HG02610 (cell line): ENCODE measurements at regions not wholly inside any gene's neighbourhood (a gene's known extent, or its start where the extent isn't known, plus 50 kb on each side); places are given as distances from the start of the nearest gene placed in this dataset.

Experiments used
- ATAC-seq: cut with Tn5 transposase; IDR thresholded peaks from one replicate; pipeline ENCODE4 v1.9.1; 2021; ENCODE audit warnings: mild to moderate bottlenecking, moderate library complexity; ENCODE audit not compliant: unreplicated experiment

DNA sequence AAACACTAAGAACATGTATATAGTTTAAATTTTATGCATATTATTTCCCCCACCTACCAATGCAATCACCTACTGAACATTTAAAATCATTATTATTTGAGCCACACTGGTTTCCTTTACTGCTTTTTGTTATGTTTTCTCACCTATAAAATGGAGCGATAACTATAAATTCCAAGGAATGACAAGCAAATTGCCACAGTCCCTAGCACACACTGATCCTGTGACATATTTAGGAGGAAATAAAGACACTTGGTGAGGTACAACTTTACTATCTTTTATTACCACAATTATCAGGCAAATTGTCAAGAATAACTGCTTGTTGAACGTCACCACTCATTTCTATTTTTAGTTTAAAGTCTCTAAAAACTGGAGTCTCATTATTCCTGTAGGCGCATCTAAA lies 1693.6 kb downstream of the EFNA5 start:
- no peak for ATAC-seq

GRCh38 chr5:105970919-105971318 lies 1699.8 kb downstream of the EFNA5 start:
- ATAC-seq, result no peak

- ATAC-seq, result no peak
Measured at GRCh38 chr5:105968981-105969380, 1701.8 kb downstream of the EFNA5 start.

DNA sequence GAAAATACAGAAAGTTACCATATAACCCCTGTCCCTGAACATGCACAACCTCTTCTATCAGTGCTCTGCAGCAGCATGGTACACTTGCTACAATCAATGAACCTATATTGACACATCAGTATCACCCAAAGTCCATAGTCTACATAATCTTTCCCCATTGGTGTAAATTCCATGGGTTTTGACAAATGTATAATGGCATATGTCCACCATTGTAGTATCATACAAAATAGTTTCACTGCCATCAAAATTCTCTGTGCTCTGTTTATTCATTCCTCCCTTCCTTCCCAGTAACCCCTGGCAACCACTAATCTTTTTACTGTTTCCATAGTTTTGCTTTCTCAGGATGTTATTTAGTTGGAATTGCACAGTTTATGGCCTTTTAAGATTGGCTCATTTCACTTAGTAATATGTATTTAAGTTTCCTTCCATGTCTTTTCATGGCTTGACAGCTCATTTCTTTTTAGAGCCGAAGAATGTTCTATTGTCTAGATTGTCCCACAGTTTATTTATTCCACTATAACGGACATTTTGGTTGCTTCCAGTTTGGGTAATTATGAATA lies 1707.0 kb downstream of the EFNA5 start:
- ATAC-seq, result no peak

- ATAC-seq, result no peak
Measured at GRCh38 chr5:105961572-105961971, 1709.2 kb downstream of the EFNA5 start.

DNA sequence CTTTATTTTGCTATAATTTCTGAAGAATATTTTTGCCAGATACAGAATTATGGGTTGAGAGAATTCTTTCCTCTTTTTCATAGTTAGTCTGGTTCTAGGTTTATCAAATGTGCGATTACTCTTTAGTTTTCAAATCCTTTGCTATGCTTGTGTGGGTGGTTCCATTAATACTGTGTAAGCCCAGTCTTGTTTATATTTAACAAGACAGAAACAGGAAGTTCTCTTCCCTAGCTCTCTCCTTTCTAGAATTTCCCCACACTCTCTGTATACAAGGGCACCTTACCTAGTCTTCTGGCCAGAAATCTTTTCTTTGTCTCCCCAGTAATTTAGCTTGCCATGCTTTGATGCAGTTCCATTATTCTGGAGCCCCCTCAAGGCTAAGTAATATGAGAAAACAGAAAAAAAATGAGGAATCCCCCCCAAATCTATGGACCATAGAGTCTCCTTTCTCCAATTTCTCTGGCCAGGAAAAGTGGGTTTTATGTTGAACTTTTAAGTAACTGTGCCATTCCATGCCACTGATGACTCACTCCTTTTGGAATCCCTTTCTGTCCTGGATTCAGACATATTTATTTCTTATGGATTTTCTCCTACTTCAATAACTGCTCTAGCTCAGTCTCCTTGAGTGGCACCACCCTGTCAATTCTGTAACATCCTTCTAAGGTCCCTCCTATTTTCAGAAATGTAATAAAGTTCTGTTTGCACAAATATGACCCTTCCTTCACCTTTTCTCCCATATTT lies 1714.1 kb downstream of the EFNA5 start:
- ATAC-seq, result no peak

- ATAC-seq, result no peak
Measured at GRCh38 chr5:105954341-105954740, 1716.4 kb downstream of the EFNA5 start.

DNA sequence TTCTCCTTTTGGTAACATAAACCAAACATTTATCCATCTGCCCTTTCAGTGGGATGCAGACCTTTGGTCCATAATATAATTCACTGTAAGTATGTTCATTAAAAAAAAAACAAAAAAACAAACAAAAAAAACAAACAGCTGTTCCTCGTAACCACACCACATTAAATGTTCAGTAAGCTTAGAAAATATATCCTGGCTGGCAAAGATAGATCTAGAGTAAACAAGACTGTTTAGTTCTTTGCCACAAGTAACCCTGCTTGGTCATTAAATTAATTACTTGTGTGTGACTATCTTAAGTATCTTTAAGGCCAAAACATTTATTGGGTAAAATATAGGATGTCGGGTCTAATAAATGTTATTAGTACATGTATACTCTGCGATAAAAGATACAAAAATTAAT lies 1717.1 kb downstream of the EFNA5 start:
- ATAC-seq, result no peak

DNA sequence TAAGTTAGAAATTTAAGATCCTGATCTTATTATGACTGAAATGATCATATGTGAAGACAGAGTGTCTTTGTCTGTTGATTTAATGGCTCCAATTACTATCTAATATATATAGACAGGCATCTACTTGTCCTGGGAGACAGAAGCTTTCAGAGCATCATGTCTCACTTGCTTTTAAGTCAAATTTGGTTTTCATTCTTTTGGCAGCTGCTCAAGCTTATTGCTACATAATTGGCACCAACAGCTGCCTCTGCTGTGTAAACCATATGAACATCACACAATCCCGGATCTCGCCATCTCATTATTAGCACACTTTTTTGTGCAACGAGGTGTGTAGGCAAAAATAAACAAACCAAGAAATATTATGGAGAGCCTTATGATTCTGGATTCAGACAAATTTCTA lies 1717.9 kb downstream of the EFNA5 start:
- ATAC-seq, result no peak

- ATAC-seq, result no peak
Measured at GRCh38 chr5:105947461-105947860, 1723.3 kb downstream of the EFNA5 start.

DNA sequence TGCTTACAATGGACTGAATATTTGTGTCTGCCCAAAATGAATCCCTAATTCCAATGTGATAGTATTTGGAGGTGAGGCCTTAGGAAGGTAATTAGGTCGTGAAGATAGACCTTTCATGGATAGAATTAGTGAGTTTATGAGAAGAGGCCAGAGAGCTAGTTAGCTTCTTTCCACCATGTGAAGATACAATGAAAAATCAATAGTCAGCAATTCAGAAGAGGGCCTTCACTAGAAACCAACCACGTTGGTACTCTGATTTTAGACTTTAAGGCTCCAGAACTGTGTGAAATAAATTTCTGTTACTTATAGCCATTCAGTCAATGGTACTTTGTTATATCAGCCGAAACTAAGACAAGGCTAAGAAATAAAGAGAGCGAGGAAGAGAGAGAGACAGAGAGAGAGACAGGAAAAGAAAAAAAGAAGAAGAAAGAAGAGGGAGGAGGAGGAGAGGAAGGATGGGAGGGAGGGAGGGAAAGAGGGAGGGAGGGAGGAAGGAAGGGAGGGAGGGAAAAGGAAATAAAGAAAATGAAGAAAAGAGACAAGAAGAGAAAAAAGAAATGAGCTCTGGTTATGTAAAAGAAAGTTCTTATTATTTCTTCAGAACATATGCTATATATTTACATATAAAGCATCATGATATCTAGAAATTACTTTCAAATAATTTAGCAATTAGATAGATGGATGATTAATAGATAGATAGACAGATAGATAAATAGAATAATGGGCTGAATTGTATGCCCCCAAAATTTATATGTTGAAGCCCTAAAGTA lies 1725.3 kb downstream of the EFNA5 start:
- no peak for ATAC-seq

DNA sequence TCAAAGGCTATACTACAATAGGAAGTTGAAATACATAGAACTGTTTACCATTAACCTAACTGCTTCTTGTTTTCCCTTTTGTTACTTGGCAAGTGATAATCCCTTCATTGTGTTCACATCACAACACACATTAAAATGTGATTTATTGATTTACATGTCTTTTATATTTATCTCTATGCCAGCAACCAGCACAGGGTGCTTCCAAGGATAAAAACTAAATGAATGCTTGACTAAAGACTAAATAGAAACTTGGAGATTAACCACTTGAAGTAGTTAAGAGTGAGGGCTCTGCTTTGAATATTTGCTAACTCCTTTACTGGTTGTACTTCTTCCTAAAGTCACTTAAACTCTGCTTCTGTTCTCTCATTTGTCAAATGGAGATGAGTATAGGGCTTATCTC lies 1730.6 kb downstream of the EFNA5 start:
- no peak for ATAC-seq

GRCh38 chr5:105934171-105934570 lies 1736.6 kb downstream of the EFNA5 start:
- ATAC-seq, result no peak

- no peak for ATAC-seq
Measured at GRCh38 chr5:105931881-105932421, 1738.8 kb downstream of the EFNA5 start.

- ATAC-seq, result no peak
Measured at GRCh38 chr5:105929858-105930257, 1740.9 kb downstream of the EFNA5 start.

- ATAC-seq, result no peak
Measured at GRCh38 chr5:105924366-105924765, 1746.4 kb downstream of the EFNA5 start.

- no peak for ATAC-seq
Measured at GRCh38 chr5:105922574-105922973, 1748.2 kb downstream of the EFNA5 start.

GRCh38 chr5:105922080-105922479 lies 1748.7 kb downstream of the EFNA5 start:
- no peak for ATAC-seq

DNA sequence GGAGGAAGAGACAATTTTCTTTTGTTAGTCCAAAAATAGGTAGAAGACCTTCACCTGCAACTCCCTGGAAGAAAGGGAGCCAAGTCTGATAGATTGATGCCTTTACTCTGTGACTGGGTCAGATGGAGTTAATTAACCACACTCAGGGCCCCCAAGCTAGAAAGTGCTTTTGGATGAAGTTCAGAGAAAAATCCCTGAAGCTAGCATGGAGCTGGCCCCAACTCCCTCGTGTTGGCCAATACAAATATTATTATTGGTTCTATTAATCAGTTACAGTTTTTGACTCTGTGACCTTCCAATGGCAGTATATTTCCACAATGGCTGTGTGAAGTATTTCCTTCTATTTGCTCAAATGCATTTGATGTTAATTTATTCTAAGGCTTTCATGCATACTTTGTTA lies 1753.5 kb downstream of the EFNA5 start:
- no peak for ATAC-seq

- no peak for ATAC-seq
Measured at GRCh38 chr5:105907016-105907415, 1763.7 kb downstream of the EFNA5 start.

DNA sequence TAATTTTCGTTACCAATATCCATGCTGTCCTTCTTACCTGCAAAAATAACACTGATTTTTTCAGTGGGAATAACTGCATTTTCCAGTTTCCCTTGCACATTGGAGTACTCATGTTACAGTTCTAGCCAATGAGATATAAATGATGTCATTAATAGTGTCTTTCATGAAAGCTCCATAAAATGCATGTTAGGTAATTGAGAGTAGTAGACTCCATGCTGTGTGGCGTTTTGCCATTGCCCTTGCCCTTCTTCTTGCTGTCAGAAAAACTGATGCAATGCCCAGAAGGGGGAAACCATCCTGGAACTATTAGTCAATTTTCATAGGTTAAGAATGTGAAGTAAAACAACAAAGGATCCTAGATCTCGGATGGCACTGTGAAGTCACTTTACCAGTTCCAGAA lies 1765.3 kb downstream of the EFNA5 start:
- no peak for ATAC-seq

DNA sequence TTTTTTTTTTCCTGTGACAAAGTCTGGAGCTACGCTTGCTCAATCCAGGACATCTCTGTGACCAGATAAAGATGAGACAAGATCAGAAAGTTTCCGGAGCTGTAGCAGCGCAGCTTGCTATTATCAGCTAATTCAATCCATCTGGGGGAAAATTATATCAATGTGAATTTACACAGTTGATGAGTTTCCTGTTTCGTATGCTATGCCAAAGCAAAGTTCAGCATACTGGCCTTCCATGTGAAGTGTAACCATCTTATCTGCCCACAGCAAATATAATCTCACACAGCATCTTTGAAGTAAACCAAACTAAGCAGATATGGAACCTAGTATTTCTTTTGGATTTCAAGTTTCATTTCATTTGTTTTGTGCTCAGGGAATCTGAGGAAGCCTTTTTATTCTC lies 1767.7 kb downstream of the EFNA5 start:
- no peak for ATAC-seq
